Body of pancreas (tissue), 4 donors: ENCODE measurements at regions not wholly inside any gene's neighbourhood (a gene's known extent, or its start where the extent isn't known, plus 50 kb on each side); places are given as distances from the start of the nearest gene placed in this dataset.

ENCODE experiments used
- CTCF ChIP-seq, 7 experiments: fragments of 450-650 bp in 4 of 7; fragments of 200-600 bp in 3 of 7; sonication (generic) in 3 of 7; IDR thresholded peaks; one replicate each; pipeline ENCODE4 v1.5.1; 2016 to 2019; ENCODE audit warnings: antibody characterized with exemption in 7 of 7
- POLR2A ChIP-seq, 3 donors: fragments of 450-650 bp; IDR thresholded peaks; one replicate each; pipeline ENCODE4 v1.6.1; 2016; ENCODE audit warnings: antibody characterized with exemption in 3 of 3, mild to moderate bottlenecking in 2 of 3

GRCh38 chr1:218717575-218717974, 372.4 kb downstream of the TGFB2 start:
- TF ChIP-seq CTCF (IDR thresholded peaks at IDR 0.05) (no peak), POLR2A (IDR thresholded peaks at IDR 0.05) (no peak)
